Chondrocyte (in vitro differentiated cells): ENCODE measurements at regions not wholly inside any gene's neighbourhood (a gene's known extent, or its start where the extent isn't known, plus 50 kb on each side); places are given as distances from the start of the nearest gene placed in this dataset.

Source experiments
- DNase-seq: peaks from one replicate; pipeline ENCODE4 v3.0.0; 2021; ENCODE audit warnings: mixed read lengths, low spot score
- H3K27ac Mint-ChIP-seq: one replicate; pipeline ENCODE4 v1.8.0; 2021; ENCODE audit warnings: mild to moderate bottlenecking, moderate library complexity, mixed read lengths; ENCODE audit not compliant: unreplicated experiment
- H3K27me3 Mint-ChIP-seq: 2 replicates; pipeline ENCODE4 v1.8.0; 2021; ENCODE audit warnings: low read depth, mixed read lengths
- H3K36me3 Mint-ChIP-seq: 2 replicates; pipeline ENCODE4 v1.8.0; 2021; ENCODE audit warnings: low read depth, mixed read lengths
- H3K4me1 Mint-ChIP-seq: 2 replicates; pipeline ENCODE4 v1.8.0; 2021; ENCODE audit warnings: low read depth, mild to moderate bottlenecking, mixed read lengths
- H3K4me3 Mint-ChIP-seq: one replicate; pipeline ENCODE4 v1.8.0; 2021; ENCODE audit warnings: mild to moderate bottlenecking, moderate library complexity, mixed read lengths; ENCODE audit not compliant: unreplicated experiment
- H3K9me3 Mint-ChIP-seq: 2 replicates; pipeline ENCODE4 v1.8.0; 2021; ENCODE audit warnings: low read depth, mixed read lengths
- CTCF ChIP-seq: fragments of 200-600 bp; sonication (generic); IDR thresholded peaks from 2 replicates; pipeline ENCODE4 v1.5.0; 2021; ENCODE audit warnings: antibody characterized with exemption, mild to moderate bottlenecking, moderate library complexity

- Mint-ChIP-seq H3K36me3 (peaks cover 2% of the 10 kb centered on the region), H3K4me1 (no peaks in the 10 kb centered on the region), H3K9me3 (no peaks in the 10 kb centered on the region), H3K4me3 (no peak overlapping the region), H3K27ac (no peak overlapping the region), H3K27me3 (no peaks in the 10 kb centered on the region)
- no peak for DNase-seq
- TF ChIP-seq CTCF: no peak
Observed at GRCh38 chrX:1918780-1919179, 303.9 kb downstream of the ASMT start.

GRCh38 chrX:1925053-1925481 is 310.2 kb downstream of the ASMT start:
- Mint-ChIP-seq H3K27ac (peak overlapping the region; percentile 43), H3K36me3 (peaks cover 2% of the 10 kb centered on the region), H3K4me1 (peaks cover 8% of the 10 kb centered on the region), H3K4me3 (peak overlapping the region; percentile 56), H3K9me3 (no peaks in the 10 kb centered on the region), H3K27me3 (no peaks in the 10 kb centered on the region)
- no peak for TF ChIP-seq CTCF
- no peak for DNase-seq

- TF ChIP-seq CTCF: no peak
- no peaks in the 10 kb centered on the region for H3K9me3 Mint-ChIP-seq
- no peaks in the 10 kb centered on the region for H3K27me3 Mint-ChIP-seq
- no peaks in the 10 kb centered on the region for H3K36me3 Mint-ChIP-seq
- no peak overlapping the region for H3K4me3 Mint-ChIP-seq
- DNase-seq: no peak
- H3K4me1 Mint-ChIP-seq: peaks cover 25% of the 10 kb centered on the region
- H3K27ac Mint-ChIP-seq: no peak overlapping the region
Observed at GRCh38 chrX:1928805-1929204, 313.9 kb downstream of the ASMT start.

- no peaks in the 10 kb centered on the region for H3K9me3 Mint-ChIP-seq
- H3K27me3 Mint-ChIP-seq: no peaks in the 10 kb centered on the region
- TF ChIP-seq CTCF: no peak
- peaks cover 26% of the 10 kb centered on the region for H3K4me1 Mint-ChIP-seq
- peak overlapping the region; percentile 25 for H3K4me3 Mint-ChIP-seq
- DNase-seq: no peak
- H3K36me3 Mint-ChIP-seq: no peaks in the 10 kb centered on the region
- peak overlapping the region; percentile 82 for H3K27ac Mint-ChIP-seq
Observed at GRCh38 chrX:1932231-1932630, 317.4 kb downstream of the ASMT start.

- Mint-ChIP-seq H3K4me1 (peaks cover 26% of the 10 kb centered on the region), H3K36me3 (no peaks in the 10 kb centered on the region), H3K9me3 (peaks cover 5% of the 10 kb centered on the region), H3K27me3 (no peaks in the 10 kb centered on the region), H3K27ac (peak overlapping the region; percentile 27), H3K4me3 (no peak overlapping the region)
- no peak for DNase-seq
- no peak for TF ChIP-seq CTCF
Observed at GRCh38 chrX:1933964-1934363, 319.1 kb downstream of the ASMT start.
